ENCODE measurements at regions not wholly inside any gene's neighbourhood (a gene's known extent, or its start where the extent isn't known, plus 50 kb on each side); places are given as distances from the start of the nearest gene placed in this dataset.

- no peak for DNase-seq (ENCODE audit: low read depth)
These were observed 92.3 kb upstream of the PAX6 start for GRCh38 chr11:31903225-31904074.

- no peak for DNase-seq (ENCODE audit: low read depth)
These were observed 91.6 kb upstream of the PAX6 start for GRCh38 chr11:31902706-31903105.

- no peak for DNase-seq (ENCODE audit: low read depth)
These were observed 84.8 kb upstream of the PAX6 start for GRCh38 chr11:31895926-31896325.

GRCh38 chr11:31887180-31887579 lies 76.1 kb upstream of the PAX6 start:
- no peak for DNase-seq (ENCODE audit: low read depth)

- no peak for DNase-seq (ENCODE audit: low read depth)
These were observed 73.0 kb upstream of the PAX6 start for GRCh38 chr11:31884080-31884479.

- no peak for DNase-seq (ENCODE audit: low read depth)
These were observed 72.3 kb upstream of the PAX6 start for GRCh38 chr11:31883435-31883834.

GRCh38 chr11:31882951-31883392 lies 71.8 kb upstream of the PAX6 start:
- DNase-seq (ENCODE audit: low read depth) = no peak

- no peak for DNase-seq (ENCODE audit: low read depth)
These were observed 70.7 kb upstream of the PAX6 start for GRCh38 chr11:31881825-31882224.

- no peak for DNase-seq (ENCODE audit: low read depth)
These were observed 68.6 kb upstream of the PAX6 start for GRCh38 chr11:31879681-31880080.

GRCh38 chr11:31877863-31878262 lies 66.7 kb upstream of the PAX6 start:
- no peak for DNase-seq (ENCODE audit: low read depth)

- DNase-seq (ENCODE audit: low read depth) = no peak
These were observed 66.0 kb upstream of the PAX6 start for GRCh38 chr11:31877083-31877482.

- DNase-seq (ENCODE audit: low read depth) = no peak
These were observed 64.9 kb upstream of the PAX6 start for GRCh38 chr11:31875866-31876560.

GRCh38 chr11:31874631-31875191 lies 63.6 kb upstream of the PAX6 start:
- DNase-seq (ENCODE audit: low read depth) = no peak

- DNase-seq (ENCODE audit: low read depth) = no peak
These were observed 62.0 kb upstream of the PAX6 start for GRCh38 chr11:31873124-31873523.

- no peak for DNase-seq (ENCODE audit: low read depth)
These were observed 60.9 kb upstream of the PAX6 start for GRCh38 chr11:31872076-31872443.

- no peak for DNase-seq (ENCODE audit: low read depth)
These were observed 60.4 kb upstream of the PAX6 start for GRCh38 chr11:31871310-31872075.

GRCh38 chr11:31870609-31871309 lies 59.6 kb upstream of the PAX6 start:
- DNase-seq (ENCODE audit: low read depth) = peak; percentile 1

- DNase-seq (ENCODE audit: low read depth) = no peak
These were observed 58.9 kb upstream of the PAX6 start for GRCh38 chr11:31869986-31870385.

GRCh38 chr11:31865606-31866300 lies 54.6 kb upstream of the PAX6 start:
- no peak for DNase-seq (ENCODE audit: low read depth)

- DNase-seq (ENCODE audit: low read depth) = no peak
These were observed 52.2 kb upstream of the PAX6 start for GRCh38 chr11:31863170-31863832.

- no peak for DNase-seq (ENCODE audit: low read depth)
These were observed 49.9 kb upstream of the PAX6 start for GRCh38 chr11:31861011-31861410.

Data from stimulated activated CD8-positive, alpha-beta memory T cell treated with anti-CD3 and anti-CD28 coated beads, Interleukin-15, amount 100 ng/mL, for 24 hours (primary cell).